Retinal pigment epithelial cell (primary cell): ENCODE measurements at regions not wholly inside any gene's neighbourhood (a gene's known extent, or its start where the extent isn't known, plus 50 kb on each side); places are given as distances from the start of the nearest gene placed in this dataset.

Experiments used
- DNase-seq: peaks from one replicate; pipeline ENCODE4 v3.0.0-alpha.2; 2010; ENCODE audit warnings: low read depth
- H3K4me3 ChIP-seq: 2 replicates; pipeline ENCODE4 v1.5.1; 2011; ENCODE audit warnings: mild to moderate bottlenecking, low read length, control low read depth, moderate library complexity
- CTCF ChIP-seq: conservative IDR thresholded peaks from 2 replicates; pipeline ENCODE4 v1.5.1; 2011; ENCODE audit warnings: low read depth, low read length, control low read depth, inconsistent platforms

DNA sequence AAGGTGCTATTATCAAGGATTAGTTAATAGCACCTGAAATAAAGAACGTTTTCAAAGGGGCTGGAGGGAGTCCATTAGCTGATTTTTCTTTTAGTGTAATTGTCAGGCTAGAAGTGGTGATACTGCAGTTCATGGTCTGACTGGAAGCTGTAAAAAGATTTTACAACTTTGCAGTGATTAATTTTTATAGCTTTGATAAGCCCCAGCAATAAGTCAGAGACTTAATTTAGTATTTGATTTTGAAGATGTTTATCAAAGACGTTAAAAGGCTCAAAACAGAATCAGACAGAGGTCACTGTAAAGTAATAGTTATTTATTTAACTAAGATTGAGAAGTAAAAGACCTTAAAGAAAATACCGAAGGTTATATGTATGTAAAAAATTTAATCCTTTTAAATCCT lies 165.5 kb upstream of the FMN2 start:
- DNase-seq, result no peak
- no peak overlapping the region for H3K4me3 ChIP-seq
- TF ChIP-seq CTCF, result no peak

DNA sequence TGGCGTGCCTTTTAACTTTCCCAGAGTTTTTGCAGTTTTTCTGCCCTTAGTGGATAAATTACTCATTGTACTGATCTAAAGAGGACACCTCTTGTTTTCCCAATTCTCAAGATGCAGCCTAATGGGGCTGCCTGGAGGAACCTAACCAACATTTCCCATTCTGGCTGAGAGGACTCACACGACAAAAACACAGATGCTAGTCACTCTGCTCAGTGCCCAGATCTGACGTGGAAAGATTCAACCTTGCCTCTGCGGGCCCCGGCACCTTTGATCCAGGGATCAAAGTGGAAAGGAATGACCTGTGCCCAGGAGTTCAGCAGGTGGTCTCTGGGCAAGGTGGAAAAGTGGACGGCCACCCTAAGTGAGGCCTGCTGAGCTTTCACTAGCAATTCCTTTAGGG lies 162.4 kb upstream of the FMN2 start:
- no peak for DNase-seq
- no peak for TF ChIP-seq CTCF
- no peak overlapping the region for H3K4me3 ChIP-seq

DNA sequence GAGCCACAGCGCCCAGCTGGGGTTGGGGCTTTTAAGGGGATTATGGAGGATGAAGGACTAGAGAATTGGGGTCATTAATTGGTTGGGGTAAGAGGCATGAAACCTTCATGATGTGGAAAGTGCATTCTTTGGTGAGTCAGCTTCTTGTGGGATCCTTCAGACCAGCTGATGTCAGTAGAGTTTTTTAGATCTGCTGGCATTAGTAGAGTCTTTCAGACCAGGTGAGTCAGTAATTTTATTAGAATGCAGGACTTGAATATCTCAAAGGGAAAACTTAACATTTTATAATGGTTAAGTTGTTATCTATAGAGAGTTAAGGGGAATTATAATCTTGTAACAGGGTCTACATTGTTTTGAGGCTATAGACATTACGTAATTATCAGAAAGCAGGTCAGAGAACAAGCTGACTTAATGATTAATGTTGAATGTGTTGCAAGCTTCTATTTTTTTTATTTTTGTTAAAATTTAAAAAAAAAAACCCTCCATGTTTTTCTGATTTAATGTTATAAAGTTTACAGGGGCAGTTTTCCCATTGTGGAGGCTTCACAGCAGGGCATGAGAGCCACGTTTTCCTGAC lies 160.9 kb upstream of the FMN2 start:
- DNase-seq, result peak; percentile 30
- TF ChIP-seq CTCF, result no peak
- H3K4me3 ChIP-seq, result no peak overlapping the region

DNA sequence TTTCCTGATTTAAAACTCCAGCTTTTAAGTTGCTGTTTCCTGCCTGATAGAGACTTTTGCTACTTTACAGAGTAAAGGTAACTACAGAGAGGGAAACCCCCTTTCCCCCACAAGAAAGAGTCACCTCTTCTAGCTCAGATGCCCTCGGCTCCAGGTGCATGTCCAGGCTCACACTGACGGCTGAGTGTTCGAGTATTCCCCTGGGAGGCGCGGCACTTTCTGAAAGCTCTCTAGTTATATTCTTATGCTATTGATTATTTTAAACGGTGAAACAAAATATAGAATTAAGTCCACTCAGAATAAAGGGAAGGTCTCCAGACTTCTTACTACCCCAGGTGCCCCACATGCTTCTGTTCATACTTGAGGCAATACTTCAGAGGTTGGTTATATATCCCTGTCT lies 160.3 kb upstream of the FMN2 start:
- DNase-seq, result no peak
- no peak for TF ChIP-seq CTCF

GRCh38 chr1:239939602-239940001 lies 152.1 kb upstream of the FMN2 start:
- TF ChIP-seq CTCF, result no peak
- no peak for DNase-seq
- no peak overlapping the region for H3K4me3 ChIP-seq

More for the DNA sequence above, 160.3 kb upstream of the FMN2 start:
- no peak overlapping the region for H3K4me3 ChIP-seq

GRCh38 chr1:239943761-239944160 lies 147.9 kb upstream of the FMN2 start:
- DNase-seq, result no peak
- TF ChIP-seq CTCF, result no peak
- H3K4me3 ChIP-seq, result no peak overlapping the region

DNA sequence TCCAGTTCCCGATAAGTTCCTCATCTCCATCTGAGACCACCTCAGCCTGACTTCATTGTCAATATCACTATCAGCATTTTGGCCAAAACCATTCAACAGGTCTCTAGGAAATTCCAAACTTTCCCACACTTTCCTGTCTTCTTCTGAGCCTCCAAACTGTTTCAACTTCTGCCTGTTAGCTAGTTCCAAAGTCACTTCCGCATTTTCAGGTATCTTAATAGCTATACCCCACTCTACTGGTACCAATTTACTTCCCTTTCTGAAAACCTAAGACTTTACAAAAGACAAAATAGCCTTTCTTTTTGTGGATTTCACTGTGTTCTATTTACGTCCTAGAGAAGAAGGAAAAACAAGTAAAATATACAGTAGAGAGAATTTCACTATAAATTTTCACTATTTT lies 147.0 kb upstream of the FMN2 start:
- TF ChIP-seq CTCF, result no peak
- no peak for DNase-seq
- H3K4me3 ChIP-seq, result no peak overlapping the region
